Ureter (tissue), 1 donor: ENCODE measurements at regions not wholly inside any gene's neighbourhood (a gene's known extent, or its start where the extent isn't known, plus 50 kb on each side); places are given as distances from the start of the nearest gene placed in this dataset.

ENCODE experiments used
- DNase-seq: peaks from one replicate; pipeline ENCODE4 v3.0.0-alpha.2; 2020; ENCODE audit warnings: low spot score
- donor health status: DM: yes; HTN: yes; CAD: no.

- DNase-seq = no peak
Measured at GRCh38 chr2:144156736-144157640, 362.9 kb downstream of the ZEB2 start.

- DNase-seq = no peak
Measured at GRCh38 chr2:144154205-144154604, 365.7 kb downstream of the ZEB2 start.

- no peak for DNase-seq
Measured at GRCh38 chr2:144152817-144153271, 367.1 kb downstream of the ZEB2 start.

- DNase-seq = no peak
Measured at GRCh38 chr2:144151851-144152250, 368.1 kb downstream of the ZEB2 start.

- no peak for DNase-seq
Measured at GRCh38 chr2:144151405-144151804, 368.5 kb downstream of the ZEB2 start.

GRCh38 chr2:144147356-144147755 lies 372.6 kb downstream of the ZEB2 start:
- no peak for DNase-seq

- DNase-seq = no peak
Measured at GRCh38 chr2:144146876-144147275, 373.0 kb downstream of the ZEB2 start.

- DNase-seq = no peak
Measured at GRCh38 chr2:144146076-144146475, 373.8 kb downstream of the ZEB2 start.

GRCh38 chr2:144143294-144144151 lies 376.4 kb downstream of the ZEB2 start:
- DNase-seq = no peak

GRCh38 chr2:144140891-144141290 lies 379.0 kb downstream of the ZEB2 start:
- DNase-seq = no peak

- DNase-seq = no peak
Measured at GRCh38 chr2:144137705-144138428, 382.1 kb downstream of the ZEB2 start.

- DNase-seq = no peak
Measured at GRCh38 chr2:144137272-144137671, 382.6 kb downstream of the ZEB2 start.

- DNase-seq = no peak
Measured at GRCh38 chr2:144136297-144137010, 383.5 kb downstream of the ZEB2 start.

GRCh38 chr2:144133936-144134665 lies 385.8 kb downstream of the ZEB2 start:
- DNase-seq = no peak

- no peak for DNase-seq
Measured at GRCh38 chr2:144132357-144132756, 387.6 kb downstream of the ZEB2 start.

GRCh38 chr2:144131042-144131441 lies 388.9 kb downstream of the ZEB2 start:
- DNase-seq = no peak

- DNase-seq = no peak
Measured at GRCh38 chr2:144130551-144130950, 389.4 kb downstream of the ZEB2 start.

- no peak for DNase-seq
Measured at GRCh38 chr2:144128130-144128746, 391.7 kb downstream of the ZEB2 start.

GRCh38 chr2:144127693-144128092 lies 392.2 kb downstream of the ZEB2 start:
- DNase-seq = no peak

GRCh38 chr2:144126302-144126701 lies 393.6 kb downstream of the ZEB2 start:
- no peak for DNase-seq
